Loucy (cell line): ENCODE measurements at regions not wholly inside any gene's neighbourhood (a gene's known extent, or its start where the extent isn't known, plus 50 kb on each side); places are given as distances from the start of the nearest gene placed in this dataset.

Experiments used
- EZH2phosphoT487 ChIP-seq: fragments of 200-600 bp; IDR thresholded peaks from 2 replicates; pipeline ENCODE4 v1.6.1; 2018; ENCODE audit warnings: antibody characterized with exemption, mild to moderate bottlenecking, moderate library complexity, borderline replicate concordance
- TF ChIP-seq, protein P1 (sequence below): fragments of 200-600 bp; sonication (generic); conservative IDR thresholded peaks from 2 replicates; pipeline ENCODE4 v1.5.1; 2014; ENCODE audit warnings: mild to moderate bottlenecking, antibody characterized with exemption, low read length

DNA sequence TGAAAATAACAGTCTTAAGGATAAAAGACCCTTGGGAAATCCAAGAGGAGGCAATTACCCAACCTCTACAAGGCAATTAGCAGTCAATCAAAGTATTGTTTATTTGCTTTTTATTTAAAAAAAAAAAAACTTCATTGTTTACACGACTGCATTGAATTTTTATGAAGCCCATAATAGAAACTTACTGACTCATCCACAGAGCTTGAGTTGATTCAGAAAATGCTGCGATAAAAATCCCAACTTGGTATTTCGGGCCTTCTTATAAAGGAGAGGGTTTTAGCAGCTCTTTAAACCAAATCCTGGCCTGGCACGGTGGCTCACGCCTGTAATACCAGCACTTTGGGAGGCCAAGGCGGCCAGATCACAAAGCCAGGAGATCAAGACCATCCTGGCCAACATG is 69.2 kb upstream of the PALS2 start:
- TF ChIP-seq, protein P1, sequence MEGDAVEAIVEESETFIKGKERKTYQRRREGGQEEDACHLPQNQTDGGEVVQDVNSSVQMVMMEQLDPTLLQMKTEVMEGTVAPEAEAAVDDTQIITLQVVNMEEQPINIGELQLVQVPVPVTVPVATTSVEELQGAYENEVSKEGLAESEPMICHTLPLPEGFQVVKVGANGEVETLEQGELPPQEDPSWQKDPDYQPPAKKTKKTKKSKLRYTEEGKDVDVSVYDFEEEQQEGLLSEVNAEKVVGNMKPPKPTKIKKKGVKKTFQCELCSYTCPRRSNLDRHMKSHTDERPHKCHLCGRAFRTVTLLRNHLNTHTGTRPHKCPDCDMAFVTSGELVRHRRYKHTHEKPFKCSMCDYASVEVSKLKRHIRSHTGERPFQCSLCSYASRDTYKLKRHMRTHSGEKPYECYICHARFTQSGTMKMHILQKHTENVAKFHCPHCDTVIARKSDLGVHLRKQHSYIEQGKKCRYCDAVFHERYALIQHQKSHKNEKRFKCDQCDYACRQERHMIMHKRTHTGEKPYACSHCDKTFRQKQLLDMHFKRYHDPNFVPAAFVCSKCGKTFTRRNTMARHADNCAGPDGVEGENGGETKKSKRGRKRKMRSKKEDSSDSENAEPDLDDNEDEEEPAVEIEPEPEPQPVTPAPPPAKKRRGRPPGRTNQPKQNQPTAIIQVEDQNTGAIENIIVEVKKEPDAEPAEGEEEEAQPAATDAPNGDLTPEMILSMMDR: no peak
- TF ChIP-seq EZH2phosphoT487: no peak
